ENCODE measurements at regions not wholly inside any gene's neighbourhood (a gene's known extent, or its start where the extent isn't known, plus 50 kb on each side); places are given as distances from the start of the nearest gene placed in this dataset.
A peak's percentile ranks its signal among the peaks of the same experiment; 100 is the strongest.
"Not testable (repeated sequence)": the region's sequence is repeated elsewhere in the genome, so short reads cannot be mapped to it uniquely, and the experiment has no call there.

DNA sequence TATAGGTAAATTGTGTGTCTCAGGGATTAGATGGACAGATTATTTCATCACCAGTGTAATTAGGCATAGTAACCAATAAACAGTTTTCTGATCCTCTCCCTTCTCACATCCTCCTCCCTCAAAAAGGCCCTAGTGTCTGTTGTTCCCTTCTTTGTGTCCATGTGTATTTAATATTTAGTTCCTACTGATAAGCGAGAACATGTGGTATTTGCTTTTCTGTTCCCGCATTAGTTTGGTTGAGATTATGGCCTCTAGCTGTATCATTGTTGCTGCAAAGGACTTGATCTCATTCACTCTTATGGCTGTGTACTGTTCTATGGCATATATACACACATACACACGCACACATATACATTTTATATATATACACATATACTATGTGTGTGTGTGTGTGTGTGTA is 866.2 kb downstream of the CCDC85A start:
- TF ChIP-seq JUND (IDR thresholded peaks at IDR 0.05; ENCODE audit: low read depth) = no peak
- DNase-seq (ENCODE audit: low read depth in 1 of 2, low spot score in 1 of 2) = no peak
- in situ Hi-C loops (cut with HindIII; ENCODE audit: low pct_unique_long_range_greater_than_20kb, low sequenced_read_pairs) = no loop called here

DNA sequence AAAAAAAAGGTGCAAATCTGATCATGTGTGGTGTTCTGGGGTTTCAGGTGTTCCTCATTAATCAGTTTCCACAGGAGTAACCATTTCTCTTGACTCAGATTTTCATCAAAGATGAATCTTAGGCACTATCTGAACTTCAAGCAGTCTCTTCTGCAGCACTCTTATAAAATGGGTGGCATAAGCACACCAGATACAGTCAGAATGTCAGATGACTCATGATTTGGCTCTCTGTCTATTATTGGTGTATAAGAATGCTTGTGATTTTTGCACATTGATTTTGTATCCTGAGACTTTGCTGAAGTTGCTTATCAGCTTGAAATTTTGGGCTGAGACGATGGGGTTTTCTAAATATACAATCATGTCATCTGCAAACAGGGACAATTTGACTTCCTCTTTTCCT is 882.5 kb downstream of the CCDC85A start:
- in situ Hi-C loops (cut with HindIII; ENCODE audit: low pct_unique_long_range_greater_than_20kb, low sequenced_read_pairs); DNase-seq (ENCODE audit: low read depth in 1 of 2, low spot score in 1 of 2): not testable (repeated sequence)

DNA sequence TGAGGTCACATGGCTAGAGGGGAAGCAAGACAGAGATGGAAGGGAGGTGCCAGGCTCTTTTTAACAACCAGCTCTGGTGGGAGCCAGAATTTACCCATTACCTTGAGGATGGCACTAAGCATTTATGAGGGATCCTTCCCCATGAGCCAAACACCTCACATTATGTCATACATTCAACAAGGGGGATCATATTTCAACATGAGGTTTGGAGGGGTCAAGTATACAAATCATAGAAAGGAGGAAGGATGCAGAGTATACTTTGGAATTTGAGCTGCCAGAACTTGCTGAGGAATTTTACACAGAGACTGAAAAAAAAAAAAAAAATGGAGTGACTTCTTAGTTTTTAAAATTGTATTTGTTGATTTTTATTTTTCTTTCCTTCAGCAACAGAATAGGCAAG is 891.4 kb downstream of the CCDC85A start:
- TF ChIP-seq JUND (IDR thresholded peaks at IDR 0.05; ENCODE audit: low read depth) = no peak
- in situ Hi-C loops (cut with HindIII; ENCODE audit: low pct_unique_long_range_greater_than_20kb, low sequenced_read_pairs) = no loop called here
- DNase-seq (ENCODE audit: low read depth in 1 of 2, low spot score in 1 of 2) = peak in 1 of 2 experiments; percentile 22

DNA sequence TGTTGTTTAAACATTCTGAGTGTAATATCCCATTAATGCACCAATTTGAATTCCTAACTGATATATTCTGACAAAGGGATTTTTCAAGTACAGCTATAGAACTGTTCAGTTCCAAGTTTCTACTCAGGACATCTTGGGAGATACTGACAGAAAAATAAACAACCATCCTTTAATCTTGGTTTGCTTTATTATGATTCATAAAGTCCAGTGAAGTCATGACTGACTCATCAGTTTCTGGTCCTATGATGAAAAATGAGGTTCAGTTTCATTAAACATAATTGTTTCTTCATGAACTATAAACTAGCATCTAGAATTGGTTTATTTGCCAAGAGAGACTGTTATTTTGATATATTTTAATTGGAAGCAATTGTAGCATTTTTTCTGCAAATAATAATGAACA is 896.2 kb downstream of the CCDC85A start:
- TF ChIP-seq JUND (IDR thresholded peaks at IDR 0.05; ENCODE audit: low read depth) = no peak
- DNase-seq (ENCODE audit: low read depth in 1 of 2, low spot score in 1 of 2) = no peak
- in situ Hi-C loops (cut with HindIII; ENCODE audit: low pct_unique_long_range_greater_than_20kb, low sequenced_read_pairs) = no loop called here

DNA sequence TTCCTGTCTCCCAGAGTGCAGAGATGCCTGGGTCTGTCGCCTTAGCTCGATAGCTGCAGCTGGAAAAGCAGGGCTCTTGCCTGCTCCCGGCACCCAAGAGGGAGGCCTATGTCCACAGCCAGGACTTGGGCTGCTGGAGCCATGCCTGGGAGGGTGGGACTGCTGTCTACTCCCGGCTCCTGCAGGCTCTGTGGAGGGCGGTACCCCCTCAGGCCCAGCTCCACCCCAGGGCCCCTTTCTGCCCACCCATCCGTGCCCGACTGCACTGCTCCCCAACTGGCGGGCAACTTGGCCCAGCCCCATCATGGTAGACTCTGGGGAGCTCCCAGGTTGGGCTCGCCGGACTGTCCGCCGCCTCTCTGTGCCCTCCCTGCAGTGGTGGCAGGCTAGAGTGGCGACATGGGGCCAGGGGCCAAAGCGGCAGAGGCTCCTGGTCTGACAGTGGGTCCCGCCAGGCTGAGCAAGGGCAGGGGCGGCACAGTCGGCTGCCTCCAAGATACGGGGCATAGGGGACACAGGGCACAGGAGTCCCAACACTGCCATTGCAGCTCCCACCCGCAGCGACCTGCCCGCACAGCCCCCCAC is 901.0 kb downstream of the CCDC85A start:
- TF ChIP-seq JUND (IDR thresholded peaks at IDR 0.05; ENCODE audit: low read depth) = no peak
- in situ Hi-C loops (cut with HindIII; ENCODE audit: low pct_unique_long_range_greater_than_20kb, low sequenced_read_pairs) = no loop called here

DNA sequence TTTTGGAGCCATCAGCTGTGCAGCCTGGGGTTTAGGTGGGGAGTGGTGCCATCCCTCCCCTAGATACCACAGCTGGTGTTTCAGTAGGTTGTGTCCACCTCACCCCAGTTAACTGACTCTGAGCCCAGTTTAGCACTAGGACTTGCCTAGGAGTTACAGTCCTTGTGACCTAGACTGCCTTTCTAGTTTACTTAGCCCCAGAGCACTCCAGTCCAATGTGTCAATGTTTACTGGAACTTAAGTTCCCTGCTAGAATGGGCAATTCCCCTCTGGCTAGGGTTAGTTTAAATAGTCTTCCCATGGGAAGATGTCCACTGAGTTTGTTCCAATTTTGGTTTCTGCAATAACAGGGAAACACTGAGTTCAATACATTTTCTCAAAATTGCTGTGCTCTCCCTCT is 909.2 kb downstream of the CCDC85A start:
- no peak for TF ChIP-seq JUND (IDR thresholded peaks at IDR 0.05; ENCODE audit: low read depth)
- peak in 1 of 2 experiments; percentile 95 for DNase-seq (ENCODE audit: low read depth in 1 of 2, low spot score in 1 of 2)
- in situ Hi-C loops (cut with HindIII; ENCODE audit: low pct_unique_long_range_greater_than_20kb, low sequenced_read_pairs) = no loop called here

More for the DNA sequence above, 901.0 kb downstream of the CCDC85A start:
- no peak for DNase-seq (ENCODE audit: low read depth in 1 of 2, low spot score in 1 of 2)

DNA sequence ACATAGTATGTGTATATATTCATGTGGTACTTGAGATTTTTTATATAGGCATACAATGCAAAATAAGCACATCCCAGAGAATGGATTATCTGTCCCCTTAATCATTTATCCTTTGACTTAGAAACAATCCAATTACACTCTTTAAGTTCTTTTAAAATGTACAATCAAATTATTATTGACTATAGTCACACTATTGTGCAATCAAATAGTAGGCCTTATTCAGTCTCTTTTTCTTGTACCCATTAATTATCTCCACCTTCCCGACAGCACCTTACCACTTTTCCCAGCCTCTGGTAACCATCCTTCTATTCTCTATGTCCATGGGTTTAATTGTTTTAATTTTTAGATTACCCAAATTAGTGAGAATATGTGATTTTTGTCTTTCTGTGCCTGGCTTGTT is 914.1 kb downstream of the CCDC85A start:
- DNase-seq (ENCODE audit: low read depth in 1 of 2, low spot score in 1 of 2) = no peak
- in situ Hi-C loops (cut with HindIII; ENCODE audit: low pct_unique_long_range_greater_than_20kb, low sequenced_read_pairs) = no loop called here
- TF ChIP-seq JUND (IDR thresholded peaks at IDR 0.05; ENCODE audit: low read depth) = no peak

DNA sequence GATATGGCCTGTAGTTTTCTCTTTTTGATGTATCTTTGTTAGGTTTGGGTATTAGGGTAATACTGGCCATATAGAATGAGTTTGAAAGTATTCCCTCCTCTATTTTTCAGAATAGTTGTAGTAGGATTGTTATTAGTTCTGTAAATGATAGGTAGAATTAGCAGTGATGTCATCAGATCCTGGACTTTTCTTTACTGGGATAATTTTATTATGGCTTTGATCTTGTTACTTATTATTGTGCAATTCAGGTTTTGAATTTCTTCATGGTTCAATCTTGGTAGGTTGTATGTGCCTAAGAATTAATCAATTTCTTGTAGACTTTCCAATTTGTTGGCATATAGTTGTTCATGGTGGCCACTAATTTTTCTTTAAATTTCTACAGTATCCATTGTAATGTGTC is 916.6 kb downstream of the CCDC85A start:
- no peak for TF ChIP-seq JUND (IDR thresholded peaks at IDR 0.05; ENCODE audit: low read depth)
- in situ Hi-C loops (cut with HindIII; ENCODE audit: low pct_unique_long_range_greater_than_20kb, low sequenced_read_pairs) = no loop called here
- no peak for DNase-seq (ENCODE audit: low read depth in 1 of 2, low spot score in 1 of 2)

DNA sequence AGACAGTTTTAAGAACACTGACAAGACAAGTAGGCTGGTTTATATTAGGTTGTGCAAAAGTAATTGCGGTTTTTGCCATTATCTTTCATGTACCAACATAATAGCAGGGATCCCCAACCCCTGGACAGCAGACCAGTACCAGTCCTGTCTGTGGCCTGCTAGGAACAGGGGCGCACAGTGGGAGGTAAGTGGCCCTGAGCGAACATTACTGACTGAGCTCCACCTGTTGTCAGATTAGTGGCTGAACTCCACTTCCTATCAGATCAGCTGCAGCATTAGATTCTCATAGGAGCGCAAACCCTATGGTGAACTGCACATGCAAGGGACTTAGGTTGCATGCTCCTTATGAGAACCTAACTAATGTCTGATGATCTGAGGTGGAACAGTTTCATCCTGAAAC is 921.9 kb downstream of the CCDC85A start:
- in situ Hi-C loops (cut with HindIII; ENCODE audit: low pct_unique_long_range_greater_than_20kb, low sequenced_read_pairs) = no loop called here
- TF ChIP-seq JUND (IDR thresholded peaks at IDR 0.05; ENCODE audit: low read depth) = no peak
- DNase-seq (ENCODE audit: low read depth in 1 of 2, low spot score in 1 of 2) = no peak

DNA sequence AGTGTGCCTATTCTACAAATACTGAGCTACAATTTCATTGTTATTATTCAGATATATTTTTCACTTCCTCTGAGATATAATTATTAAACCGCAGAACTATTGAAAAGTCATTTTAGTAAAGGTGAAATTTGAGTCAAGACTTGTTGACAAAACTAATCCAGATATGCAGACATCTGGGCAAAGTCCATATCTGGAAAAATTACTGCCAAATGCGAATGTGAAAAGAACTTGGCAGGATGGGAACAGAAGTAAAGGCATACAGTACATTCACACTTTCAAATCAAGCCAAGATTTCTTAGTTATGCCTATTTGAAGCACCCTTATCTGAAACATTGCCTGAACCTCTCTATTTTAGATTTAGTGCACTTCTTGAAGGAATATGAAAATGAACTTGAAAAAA is 923.6 kb downstream of the CCDC85A start:
- in situ Hi-C loops (cut with HindIII; ENCODE audit: low pct_unique_long_range_greater_than_20kb, low sequenced_read_pairs) = no loop called here
- TF ChIP-seq JUND (IDR thresholded peaks at IDR 0.05; ENCODE audit: low read depth) = no peak
- DNase-seq (ENCODE audit: low read depth in 1 of 2, low spot score in 1 of 2) = no peak

DNA sequence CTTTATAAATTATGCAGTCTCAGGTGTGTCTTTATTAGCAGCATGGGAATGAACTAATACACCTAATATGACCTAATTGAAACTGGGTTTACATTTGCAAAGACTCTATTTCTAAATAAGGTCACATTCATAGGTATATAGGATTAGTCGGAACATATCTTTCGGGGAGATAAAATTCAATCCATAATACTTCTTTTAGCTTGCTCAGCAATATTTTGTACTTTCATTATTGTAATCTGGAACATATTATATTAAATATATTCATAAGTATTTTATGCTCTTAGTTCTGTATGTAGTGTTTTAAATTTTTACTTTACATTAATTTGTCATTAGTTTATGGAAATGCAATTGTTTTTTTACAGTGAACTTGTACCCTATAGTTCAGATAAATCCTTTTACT is 927.7 kb downstream of the CCDC85A start:
- in situ Hi-C loops (cut with HindIII; ENCODE audit: low pct_unique_long_range_greater_than_20kb, low sequenced_read_pairs) = no loop called here
- no peak for TF ChIP-seq JUND (IDR thresholded peaks at IDR 0.05; ENCODE audit: low read depth)
- no peak for DNase-seq (ENCODE audit: low read depth in 1 of 2, low spot score in 1 of 2)

DNA sequence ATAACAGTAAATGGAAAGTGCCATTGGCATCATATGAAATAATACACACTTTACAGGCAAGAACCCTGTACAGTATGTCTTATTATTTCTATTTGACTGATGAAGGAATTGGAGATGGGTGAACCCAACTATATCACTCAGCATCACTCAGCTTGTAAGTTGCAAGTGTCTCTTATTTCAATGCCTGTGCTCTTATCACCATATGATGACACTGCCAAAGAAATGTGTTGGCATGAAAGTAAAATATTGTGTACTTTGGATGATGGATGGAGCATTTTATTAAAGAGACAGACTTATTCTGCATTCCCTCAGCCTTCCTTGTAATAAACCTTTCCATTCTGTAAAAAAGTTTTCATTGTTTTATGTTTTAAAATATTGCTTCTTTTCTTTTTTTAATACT is 927.5 kb upstream of the VRK2 start:
- no peak for TF ChIP-seq JUND (IDR thresholded peaks at IDR 0.05; ENCODE audit: low read depth)
- DNase-seq (ENCODE audit: low read depth in 1 of 2, low spot score in 1 of 2) = no peak
- in situ Hi-C loops (cut with HindIII; ENCODE audit: low pct_unique_long_range_greater_than_20kb, low sequenced_read_pairs) = no loop called here

DNA sequence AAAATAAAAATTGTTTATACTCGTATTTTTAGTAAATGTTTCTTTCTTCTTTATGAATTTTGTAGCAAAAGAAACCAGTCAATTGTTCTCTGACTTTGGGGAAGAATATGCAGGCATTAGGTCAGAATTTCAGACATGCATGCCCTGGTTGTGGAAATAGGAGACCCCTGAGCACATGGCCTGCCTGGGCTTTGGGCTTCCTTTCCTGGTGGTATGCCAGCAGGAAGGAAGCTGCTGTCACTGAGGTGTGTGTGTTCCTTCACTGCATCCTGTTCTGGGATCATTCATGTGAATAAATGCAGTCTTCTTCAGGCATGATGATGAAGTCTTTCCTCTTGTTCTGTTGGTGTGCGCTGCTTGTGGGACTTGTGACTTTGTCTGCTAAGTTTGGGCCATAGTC is 920.2 kb upstream of the VRK2 start:
- in situ Hi-C loops (cut with HindIII; ENCODE audit: low pct_unique_long_range_greater_than_20kb, low sequenced_read_pairs) = no loop called here
- TF ChIP-seq JUND (IDR thresholded peaks at IDR 0.05; ENCODE audit: low read depth) = no peak
- DNase-seq (ENCODE audit: low read depth in 1 of 2, low spot score in 1 of 2) = no peak

DNA sequence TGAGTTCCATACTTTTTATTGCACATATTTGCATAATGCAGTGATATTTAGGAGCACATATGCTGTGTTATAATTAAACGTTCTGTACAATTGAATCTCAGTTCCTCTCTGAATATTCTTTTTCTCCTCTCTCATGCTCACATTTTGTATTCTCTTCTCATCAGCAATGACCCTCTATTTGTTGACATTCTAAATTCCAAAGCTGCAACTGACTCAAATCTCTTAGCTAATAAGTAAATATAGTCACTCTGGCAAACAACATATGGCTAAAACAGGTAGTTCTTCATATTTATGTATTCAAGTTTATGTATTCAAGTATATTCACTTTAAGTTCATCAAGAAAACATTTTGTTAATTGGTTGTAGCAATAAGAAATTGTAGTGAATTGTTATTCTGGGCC is 907.4 kb upstream of the VRK2 start:
- in situ Hi-C loops (cut with HindIII; ENCODE audit: low pct_unique_long_range_greater_than_20kb, low sequenced_read_pairs) = no loop called here

More for the DNA sequence above, 907.4 kb upstream of the VRK2 start:
- peak in 1 of 2 experiments; percentile 83 for DNase-seq (ENCODE audit: low read depth in 1 of 2, low spot score in 1 of 2)
- peak; percentile 13; the same call in 1 of the 2 replicates for TF ChIP-seq JUND (IDR thresholded peaks at IDR 0.05; ENCODE audit: low read depth)

Data from T47D (cell line).